Pancreas (tissue), 10 donors: ENCODE measurements at regions not wholly inside any gene's neighbourhood (a gene's known extent, or its start where the extent isn't known, plus 50 kb on each side); places are given as distances from the start of the nearest gene placed in this dataset.

Experiments
- ATAC-seq, 4 donors: fragments of 200-7000 bp; cut with Tn5 transposase; one replicate each; pipeline versions ENCODE4 v1.8.0 to v1.9.1; 2020; ENCODE audit warnings: mild to moderate bottlenecking in 4 of 4, moderate library complexity in 4 of 4
- DNase-seq, 6 donors: peaks; one replicate each; pipeline ENCODE4 v3.0.0-alpha.2; 2020
- FAIRE-seq: peaks from 2 replicates; lab custom pipeline; 2012; peaks lifted over from hg19 to GRCh38; lab: Jason Lieb, UNC
- H3K27ac ChIP-seq, 4 donors: fragments of 200-600 bp; sonication (generic); 1 replicate in 3 of 4; 2 replicates in 1 of 4; pipeline versions ENCODE4 v1.5.0 to v1.8.0; 2020
- H3K27me3 ChIP-seq, 4 donors: fragments of 200-600 bp; one replicate each; pipeline ENCODE4 v1.8.0; 2021
- H3K36me3 ChIP-seq, 3 donors: fragments of 200-600 bp; sonication (generic) in 1 of 3; one replicate each; pipeline versions ENCODE4 v1.5.0 to v1.8.0; 2020 to 2021
- H3K4me1 ChIP-seq, 3 donors: fragments of 200-600 bp; one replicate each; pipeline ENCODE4 v1.8.0; 2021
- H3K4me3 ChIP-seq, 4 donors: fragments of 200-600 bp; sonication (generic) in 2 of 4; one replicate each; pipeline versions ENCODE4 v1.5.0 to v1.8.0; 2020 to 2021
- H3K9me3 ChIP-seq, 4 donors: fragments of 200-600 bp; one replicate each; pipeline ENCODE4 v1.8.0; 2021
- WGBS, 2 donors: extraction: QIAGEN DNeasy Blood & Tissue Kit; methylation state at CpG; one replicate each; pipeline ENCODE4 v1.1.7; 2013; 5-methylcytosine and 5-hydroxymethylcytosine counted together
- intact Hi-C, 3 donors: fragments of 100-400 bp; cut with DNase I; formaldehyde crosslinking; loops; one replicate each; pipeline versions ENCODE4 v1.11.1 to v1.14.2; 2022
- TF ChIP-seq, protein P1 (sequence below), 4 donors: fragments of 200-600 bp; sonication (generic) in 3 of 4; IDR thresholded peaks; one replicate each; pipeline versions ENCODE4 v1.5.0 to v1.8.0; 2021; ENCODE audit warnings: antibody characterized with exemption in 4 of 4
- donor health status: healthy with polysubstance abuse.
- donor health status: DM: no; HTN: no; CAD: no; lungs with moderate emphysema.
- donor health status: DM: no; HTN: no; CAD: no.
- donor health status: control.
- donor health status: control.
- donor health status: Bipolar disorder and iron deficiency.
- donor health status: DM: yes; HTN: yes; CAD: no.
- donor health status: DM: no; HTN: no; CAD: no.
- donor health status: DM: no; HTN: no; CAD: no.
- donor health status: DM: yes; HTN: yes; CAD: no.

DNA sequence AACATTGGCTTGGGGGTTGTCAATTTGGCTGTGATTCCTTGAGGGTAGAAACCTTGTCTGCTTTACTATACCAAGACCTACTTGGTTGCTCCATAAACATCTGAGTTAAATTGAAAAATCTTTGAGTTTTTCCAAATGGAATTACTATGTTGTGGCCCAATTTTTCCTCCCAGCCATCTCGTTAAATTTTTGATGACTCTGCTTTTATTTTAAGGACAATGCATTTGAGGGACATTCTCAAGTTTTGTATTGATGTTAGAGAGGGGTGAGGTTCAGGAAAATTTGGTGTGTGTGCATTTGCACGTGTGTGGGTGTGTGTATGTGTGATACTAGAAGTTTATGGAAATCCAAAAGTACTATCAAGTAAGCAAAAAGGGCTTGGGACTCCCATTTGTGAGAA lies 491.4 kb upstream of the KLF4 start:
- no peak for ATAC-seq
- H3K4me3 ChIP-seq, result no peak overlapping the region
- WGBS, 2 donors, result 65 to 71% methylated on average over 2 of the region's 2 CpGs
- H3K36me3 ChIP-seq, result no peaks in the 10 kb centered on the region
- no peaks in the 10 kb centered on the region for H3K27me3 ChIP-seq
- no peak overlapping the region for H3K27ac ChIP-seq
- no peak for FAIRE-seq
- no peaks in the 10 kb centered on the region for H3K9me3 ChIP-seq
- H3K4me1 ChIP-seq, result no peaks in the 10 kb centered on the region
- TF ChIP-seq, protein P1, sequence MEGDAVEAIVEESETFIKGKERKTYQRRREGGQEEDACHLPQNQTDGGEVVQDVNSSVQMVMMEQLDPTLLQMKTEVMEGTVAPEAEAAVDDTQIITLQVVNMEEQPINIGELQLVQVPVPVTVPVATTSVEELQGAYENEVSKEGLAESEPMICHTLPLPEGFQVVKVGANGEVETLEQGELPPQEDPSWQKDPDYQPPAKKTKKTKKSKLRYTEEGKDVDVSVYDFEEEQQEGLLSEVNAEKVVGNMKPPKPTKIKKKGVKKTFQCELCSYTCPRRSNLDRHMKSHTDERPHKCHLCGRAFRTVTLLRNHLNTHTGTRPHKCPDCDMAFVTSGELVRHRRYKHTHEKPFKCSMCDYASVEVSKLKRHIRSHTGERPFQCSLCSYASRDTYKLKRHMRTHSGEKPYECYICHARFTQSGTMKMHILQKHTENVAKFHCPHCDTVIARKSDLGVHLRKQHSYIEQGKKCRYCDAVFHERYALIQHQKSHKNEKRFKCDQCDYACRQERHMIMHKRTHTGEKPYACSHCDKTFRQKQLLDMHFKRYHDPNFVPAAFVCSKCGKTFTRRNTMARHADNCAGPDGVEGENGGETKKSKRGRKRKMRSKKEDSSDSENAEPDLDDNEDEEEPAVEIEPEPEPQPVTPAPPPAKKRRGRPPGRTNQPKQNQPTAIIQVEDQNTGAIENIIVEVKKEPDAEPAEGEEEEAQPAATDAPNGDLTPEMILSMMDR (IDR thresholded peaks at IDR 0.05), result no peak
- DNase-seq, result no peak
- intact Hi-C loops, result no loop called here

DNA sequence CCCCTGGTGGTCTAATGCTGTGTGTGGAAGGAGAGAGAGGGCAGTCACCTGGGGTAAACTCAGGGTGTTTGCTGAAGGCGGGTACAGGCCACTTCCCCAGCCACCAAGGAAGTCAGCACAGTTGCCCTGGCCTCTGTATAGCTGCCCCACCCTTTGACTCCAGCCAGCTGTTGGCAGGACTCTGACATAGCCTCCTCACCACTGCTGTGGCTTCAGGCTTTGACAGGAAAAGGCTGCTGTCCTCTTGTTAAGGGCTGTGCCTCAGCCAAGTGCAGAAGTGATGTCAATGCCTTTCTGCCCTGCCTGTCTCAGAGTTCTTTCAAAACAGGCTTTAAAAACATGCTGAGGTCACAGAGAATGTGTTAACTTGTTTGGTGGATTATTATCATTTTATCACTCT lies 487.2 kb upstream of the KLF4 start:
- no peaks in the 10 kb centered on the region for H3K4me1 ChIP-seq
- intact Hi-C loops, result no loop called here
- H3K27me3 ChIP-seq, result no peaks in the 10 kb centered on the region
- DNase-seq (peak in 1 of 6 donors; percentile 17), FAIRE-seq (no peak), ATAC-seq (peak in 2 of 4 donors; percentile 46 to 78)
- H3K27ac ChIP-seq, result no peak overlapping the region
- H3K4me3 ChIP-seq, result no peak overlapping the region
- TF ChIP-seq, protein P1 (IDR thresholded peaks at IDR 0.05), result no peak
- 40 to 57% methylated on average over 1 of the region's 1 CpG for WGBS, 2 donors
- no peaks in the 10 kb centered on the region for H3K36me3 ChIP-seq
- no peaks in the 10 kb centered on the region for H3K9me3 ChIP-seq

DNA sequence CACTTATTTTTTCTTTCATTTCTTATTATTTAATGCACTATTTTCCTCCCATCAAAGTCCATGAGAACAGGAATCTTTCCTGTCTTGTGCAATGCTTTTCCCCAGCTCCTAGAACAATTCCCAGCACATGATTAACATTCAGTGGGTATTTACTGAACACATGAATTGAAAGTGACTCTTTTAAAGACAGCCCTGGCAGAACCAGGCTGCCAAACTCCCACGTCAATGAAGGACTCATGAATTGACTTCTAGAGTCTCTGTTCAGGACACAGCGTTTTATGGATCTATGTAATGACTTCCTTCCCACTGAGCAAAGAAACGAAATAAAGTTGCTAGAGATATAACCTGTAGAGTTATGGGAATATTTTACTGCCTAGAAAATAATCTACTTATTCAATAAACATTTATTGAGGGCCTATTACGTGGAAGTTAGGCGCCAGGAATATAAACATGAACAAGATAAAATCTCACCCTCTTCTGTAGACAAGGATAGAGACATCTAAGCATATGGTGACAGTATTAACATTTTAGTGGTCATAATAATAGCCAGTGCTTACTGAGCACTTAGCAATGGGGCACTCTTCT lies 485.9 kb upstream of the KLF4 start:
- Histone ChIP-seq H3K27ac (no peak overlapping the region), H3K36me3 (no peaks in the 10 kb centered on the region), H3K27me3 (no peaks in the 10 kb centered on the region), H3K9me3 (no peaks in the 10 kb centered on the region), H3K4me3 (no peak overlapping the region), H3K4me1 (no peaks in the 10 kb centered on the region)
- FAIRE-seq (no peak), DNase-seq (no peak), ATAC-seq (no peak)
- TF ChIP-seq, protein P1 (IDR thresholded peaks at IDR 0.05), result no peak
- intact Hi-C loops, result no loop called here
- WGBS, 2 donors, result 59 to 74% methylated on average over 5 of the region's 5 CpGs

DNA sequence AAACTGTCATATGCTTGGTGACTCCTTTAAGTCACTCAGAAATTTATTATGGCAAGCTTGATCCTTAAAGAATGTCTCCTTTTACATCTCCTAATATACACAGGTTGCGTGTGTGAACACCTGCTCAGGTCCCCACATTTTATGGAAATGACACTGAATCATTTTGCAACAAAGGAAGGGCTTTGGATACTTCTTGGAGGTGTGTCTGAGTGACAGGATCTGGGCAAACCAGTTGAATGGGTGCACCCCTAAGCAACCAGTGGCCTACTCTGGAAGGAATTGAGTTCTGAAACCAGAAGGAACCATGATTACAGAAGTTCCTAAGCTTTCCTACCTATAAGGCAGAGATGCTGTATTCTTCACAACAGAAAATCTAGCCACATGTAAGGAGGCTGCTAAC lies 483.9 kb upstream of the KLF4 start:
- WGBS, 2 donors, result 95 to 100% methylated on average over 1 of the region's 1 CpG
- FAIRE-seq, result no peak
- TF ChIP-seq, protein P1 (IDR thresholded peaks at IDR 0.05), result no peak
- Histone ChIP-seq H3K4me1 (no peaks in the 10 kb centered on the region), H3K9me3 (no peaks in the 10 kb centered on the region), H3K27ac (no peak overlapping the region), H3K36me3 (no peaks in the 10 kb centered on the region), H3K27me3 (no peaks in the 10 kb centered on the region), H3K4me3 (no peak overlapping the region)
- no peak for DNase-seq
- intact Hi-C loops, result no loop called here
- no peak for ATAC-seq

DNA sequence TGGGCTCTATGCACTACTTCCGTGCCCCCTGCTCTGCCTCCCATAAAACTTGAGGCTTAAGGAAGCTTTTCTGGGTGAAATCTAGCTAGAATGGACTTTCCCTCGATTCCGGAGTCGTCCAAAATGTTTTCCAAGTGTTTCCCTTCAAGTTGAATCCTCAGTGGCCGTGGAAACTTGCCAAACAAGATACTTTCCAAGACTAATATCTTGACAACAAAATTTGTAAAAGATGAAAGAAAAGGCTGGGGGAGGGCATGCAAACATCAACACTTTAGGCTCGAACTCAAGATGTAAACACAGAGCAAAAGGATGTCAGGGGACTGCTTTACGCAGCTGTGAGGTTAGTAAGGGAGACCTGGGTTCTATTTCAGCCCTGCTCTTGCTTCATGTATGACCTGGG lies 482.8 kb upstream of the KLF4 start:
- 51 to 72% methylated on average over 7 of the region's 7 CpGs for WGBS, 2 donors
- Histone ChIP-seq H3K4me1 (no peaks in the 10 kb centered on the region), H3K27ac (no peak overlapping the region), H3K4me3 (no peak overlapping the region), H3K36me3 (no peaks in the 10 kb centered on the region), H3K9me3 (no peaks in the 10 kb centered on the region), H3K27me3 (no peaks in the 10 kb centered on the region)
- TF ChIP-seq, protein P1 (IDR thresholded peaks at IDR 0.05), result no peak
- intact Hi-C loops, result no loop called here
- FAIRE-seq (no peak), ATAC-seq (no peak), DNase-seq (no peak)
